HG03135 (cell line): ENCODE measurements at regions not wholly inside any gene's neighbourhood (a gene's known extent, or its start where the extent isn't known, plus 50 kb on each side); places are given as distances from the start of the nearest gene placed in this dataset.

Experiments
- ATAC-seq: cut with Tn5 transposase; IDR thresholded peaks from one replicate; pipeline ENCODE4 v1.9.1; 2021; ENCODE audit warnings: mild to moderate bottlenecking, moderate library complexity; ENCODE audit not compliant: unreplicated experiment

DNA sequence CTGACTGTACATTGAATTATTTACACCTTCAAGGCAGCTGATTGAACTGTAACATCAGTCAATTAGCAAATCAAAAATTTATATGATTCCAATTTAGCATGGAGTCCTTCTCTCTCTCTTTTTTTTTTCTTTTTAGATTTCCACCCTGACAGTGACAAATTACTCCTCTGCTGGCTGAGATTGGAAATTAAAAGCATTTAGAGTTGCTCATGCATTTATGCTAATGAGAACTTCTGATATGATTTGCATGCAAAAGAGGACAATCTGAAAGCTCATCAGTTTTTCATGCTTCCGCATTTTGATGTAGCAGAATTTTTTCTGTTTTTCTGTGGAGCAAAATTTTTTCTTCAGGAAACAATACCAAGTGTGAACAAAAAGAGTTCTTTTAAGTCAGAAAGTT is 130.5 kb upstream of the NOX3 start:
- no peak for ATAC-seq

DNA sequence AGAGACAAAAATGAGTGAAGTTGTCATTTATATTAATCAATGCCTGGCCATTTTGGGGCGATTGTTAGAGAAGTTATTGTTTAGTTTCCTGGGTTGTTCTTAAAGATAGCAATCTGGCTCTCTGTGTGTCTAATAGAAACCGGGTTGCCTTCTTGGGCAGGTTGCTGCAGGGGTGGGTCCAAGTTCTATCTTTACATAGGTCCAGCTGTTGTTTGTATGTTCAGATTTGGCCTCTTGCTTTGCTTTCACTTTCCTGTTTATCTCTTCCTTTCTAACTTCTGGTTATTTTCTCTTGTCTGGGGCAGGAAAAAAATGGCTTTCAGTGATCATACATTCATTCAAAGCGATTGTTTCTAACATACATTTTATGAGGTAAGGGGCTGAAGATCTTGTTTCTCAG is 128.4 kb upstream of the NOX3 start:
- ATAC-seq = no peak

DNA sequence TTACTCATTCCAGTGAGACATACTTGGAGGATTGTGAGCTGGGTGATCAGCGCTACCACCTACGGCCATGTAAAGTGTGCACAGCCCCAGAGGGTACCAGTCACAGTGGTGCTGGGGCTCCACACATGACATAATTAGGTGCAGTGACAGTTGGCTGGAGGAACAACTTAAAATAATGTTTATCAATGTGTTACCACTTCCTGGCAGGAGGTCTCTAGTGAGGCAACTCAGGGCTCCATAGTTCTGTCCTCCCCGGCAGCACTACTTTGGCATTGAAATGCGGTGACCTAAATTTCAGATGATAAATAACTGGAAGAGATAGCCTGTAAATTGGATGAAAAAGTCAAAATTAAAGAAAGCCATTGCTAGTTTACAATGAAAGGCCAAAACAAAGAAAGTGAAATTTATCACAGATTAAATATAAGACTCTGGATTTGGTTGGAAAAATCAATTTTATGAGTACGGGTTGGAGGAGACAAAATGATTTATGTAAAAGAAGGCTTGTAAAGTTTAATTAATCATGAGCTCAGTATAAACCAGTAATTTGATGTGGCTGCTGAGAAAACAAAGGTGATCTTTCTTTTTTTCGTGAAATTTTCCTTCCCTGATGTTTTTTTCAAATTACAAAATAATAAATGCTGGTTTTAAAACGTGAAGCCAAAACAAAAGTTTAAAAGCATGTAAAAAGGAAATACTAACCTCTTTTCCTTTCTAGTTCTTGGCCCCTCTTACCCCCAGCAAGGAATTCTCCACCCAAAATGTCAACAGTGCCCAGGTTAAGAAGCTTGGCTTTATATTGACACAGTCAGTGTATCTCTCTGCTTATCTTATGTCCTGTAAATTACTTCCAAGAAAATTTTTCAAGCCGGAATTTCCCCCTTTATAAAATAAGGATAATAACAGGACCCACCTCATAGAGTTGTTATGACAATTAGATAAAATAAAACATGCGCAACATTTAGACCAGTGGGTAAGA is 126.7 kb upstream of the NOX3 start:
- ATAC-seq = no peak

DNA sequence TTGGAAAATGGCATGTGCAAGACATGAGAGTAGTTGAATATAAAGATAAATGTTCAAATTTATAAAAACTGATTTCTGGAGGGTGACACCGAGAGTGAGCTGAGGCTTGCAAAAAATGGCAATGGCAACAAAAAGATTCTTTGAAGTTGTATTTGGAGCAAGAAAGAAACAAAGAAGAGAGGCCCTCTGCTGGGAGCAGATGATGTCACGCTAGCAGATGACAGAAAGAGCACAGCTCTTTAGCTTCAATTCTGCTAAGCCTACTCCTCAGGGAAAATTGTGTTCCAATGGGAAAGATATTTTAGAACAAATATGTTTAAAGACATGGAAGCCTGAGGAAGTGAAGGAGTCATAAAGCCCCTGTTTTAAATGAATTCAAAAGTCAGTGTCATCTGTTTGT is 125.3 kb upstream of the NOX3 start:
- ATAC-seq = no peak

DNA sequence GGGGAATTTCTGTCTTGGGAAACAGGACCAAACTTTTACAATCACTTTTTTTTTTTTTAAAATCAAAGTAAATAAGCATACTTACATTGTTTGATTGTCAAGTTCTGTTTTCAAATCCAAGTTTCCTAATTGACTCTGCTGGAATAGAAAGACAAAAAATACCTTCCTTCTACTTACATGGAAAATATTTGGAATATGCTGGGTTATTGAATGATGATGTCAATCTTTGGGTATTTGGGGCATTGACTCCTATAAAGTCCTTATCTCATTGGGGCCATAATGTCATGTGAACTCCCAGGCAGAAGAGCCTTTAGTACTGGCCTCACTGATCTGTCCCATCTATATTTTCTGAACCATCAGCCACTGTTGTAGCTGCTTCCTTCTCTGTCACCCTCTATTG is 122.6 kb upstream of the NOX3 start:
- ATAC-seq = no peak

DNA sequence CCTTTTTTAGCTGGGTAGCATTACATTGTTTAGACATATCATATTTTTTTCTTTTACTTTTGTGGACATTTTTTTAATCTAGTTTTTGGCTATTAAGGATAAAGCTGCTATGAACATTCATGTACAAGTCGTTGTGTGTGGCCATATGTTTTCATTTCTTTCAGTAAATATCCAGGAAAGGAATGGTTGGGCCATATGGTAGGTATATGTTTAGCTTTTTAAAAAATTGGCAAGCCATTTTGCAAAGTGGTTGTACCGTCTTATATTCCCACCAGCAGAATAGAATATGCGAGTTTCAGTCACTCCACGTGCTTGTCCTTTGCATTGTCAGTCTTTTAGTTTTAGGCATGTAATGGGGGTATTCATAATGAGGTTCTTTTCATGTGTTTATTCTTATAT is 106.3 kb upstream of the NOX3 start:
- no peak for ATAC-seq

DNA sequence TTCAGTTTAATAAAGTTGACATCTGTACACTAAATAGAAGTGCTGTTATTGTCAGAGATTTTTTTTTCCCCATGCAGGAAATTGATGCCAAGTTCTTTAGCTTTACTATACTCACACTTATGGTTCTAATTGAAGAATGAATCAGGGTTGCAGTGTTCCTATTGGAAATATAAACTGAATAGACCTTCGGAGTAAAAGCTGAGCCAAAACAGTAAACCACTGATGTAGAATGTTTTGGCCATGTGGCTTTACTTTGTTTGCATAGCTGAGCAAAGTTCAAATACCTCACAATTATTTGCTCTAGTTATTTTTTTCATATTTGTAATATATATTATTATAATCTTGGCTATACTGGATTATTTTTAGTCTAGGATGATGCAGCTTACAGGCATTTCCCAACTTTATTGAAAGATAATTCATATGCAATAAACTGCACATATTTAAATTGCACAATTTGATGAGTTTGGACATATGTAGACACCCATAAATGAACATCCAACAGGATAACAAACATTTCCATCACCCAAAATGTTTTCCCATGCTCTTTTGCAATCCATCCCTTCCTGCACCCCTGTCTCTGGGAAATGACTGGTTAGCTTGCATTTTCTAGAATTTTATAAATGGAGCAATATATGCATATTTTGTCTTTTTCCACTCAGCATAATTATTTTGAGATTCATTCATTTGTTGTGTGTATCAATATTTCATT is 105.8 kb upstream of the NOX3 start:
- no peak for ATAC-seq

DNA sequence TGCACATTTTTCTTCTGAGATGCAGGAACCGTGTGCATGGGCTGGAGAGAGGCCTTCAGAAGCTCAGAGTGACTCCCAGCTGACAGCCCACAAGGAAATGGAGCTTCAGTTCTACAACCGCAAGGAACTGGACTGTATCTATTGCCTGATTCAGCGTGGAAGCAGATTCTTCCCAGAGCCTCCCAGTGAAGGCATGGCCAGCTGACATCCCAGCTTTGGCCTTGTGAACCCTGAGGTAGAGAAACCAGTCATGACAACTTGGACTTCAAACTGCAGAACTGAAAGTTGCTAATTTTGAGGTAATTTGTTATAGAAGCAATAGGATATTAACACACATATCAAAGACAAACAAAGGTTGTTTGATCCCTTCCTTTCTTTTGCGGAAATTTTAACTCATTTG is 94.3 kb upstream of the NOX3 start:
- no peak for ATAC-seq

DNA sequence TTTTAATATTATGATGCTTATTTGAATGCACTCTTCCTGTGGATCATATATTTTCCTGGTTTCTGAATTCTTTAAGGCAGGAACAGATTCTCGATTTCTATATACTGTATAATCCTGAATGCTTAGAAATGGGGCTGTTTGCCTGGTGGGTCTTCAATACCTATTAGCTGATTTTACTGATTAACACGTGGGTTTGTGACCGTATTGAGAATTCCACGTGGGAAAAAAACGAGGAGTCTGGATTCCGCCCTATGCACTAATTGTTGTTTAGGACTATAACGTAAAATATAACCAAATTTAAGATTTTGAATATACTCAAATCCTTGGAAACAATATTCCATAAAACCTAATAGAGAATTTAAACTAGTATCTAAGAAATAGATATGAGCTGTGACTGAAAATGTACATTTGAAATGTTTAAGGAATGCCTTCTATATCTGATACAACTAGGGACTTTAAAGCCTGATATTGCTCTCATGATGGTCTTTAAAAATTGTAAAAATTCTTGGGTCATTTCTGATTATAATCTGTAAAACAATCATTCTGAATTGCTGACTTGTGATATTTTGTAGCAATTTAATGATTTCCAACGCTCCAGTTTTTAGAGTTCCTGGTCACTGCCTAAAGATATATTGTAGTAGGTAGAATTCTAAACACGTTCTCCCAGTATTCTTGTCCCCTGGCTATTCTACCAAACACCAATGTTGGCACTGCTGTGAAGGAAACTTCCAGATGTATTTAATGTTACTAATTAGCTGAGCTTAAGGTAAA is 93.6 kb upstream of the NOX3 start:
- no peak for ATAC-seq

DNA sequence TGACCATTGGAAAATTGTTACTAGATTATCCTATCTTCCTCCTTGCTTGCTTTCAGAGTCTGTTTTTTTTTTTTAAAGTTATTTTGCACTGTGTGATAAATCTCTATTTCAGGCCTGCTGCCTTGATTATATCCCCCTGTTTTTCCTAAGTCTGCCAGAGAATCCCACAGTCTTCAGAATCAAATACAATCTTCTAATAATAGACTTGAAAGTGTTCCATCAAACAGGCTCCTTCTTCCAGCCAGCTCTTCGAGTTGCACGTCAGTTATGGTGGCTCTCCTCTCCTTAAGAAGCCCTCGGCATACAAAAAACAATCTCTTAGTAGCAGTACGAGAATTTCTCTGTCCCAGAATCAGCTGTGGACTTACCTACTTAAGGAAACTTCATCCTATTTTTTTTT is 92.9 kb upstream of the NOX3 start:
- ATAC-seq = no peak

DNA sequence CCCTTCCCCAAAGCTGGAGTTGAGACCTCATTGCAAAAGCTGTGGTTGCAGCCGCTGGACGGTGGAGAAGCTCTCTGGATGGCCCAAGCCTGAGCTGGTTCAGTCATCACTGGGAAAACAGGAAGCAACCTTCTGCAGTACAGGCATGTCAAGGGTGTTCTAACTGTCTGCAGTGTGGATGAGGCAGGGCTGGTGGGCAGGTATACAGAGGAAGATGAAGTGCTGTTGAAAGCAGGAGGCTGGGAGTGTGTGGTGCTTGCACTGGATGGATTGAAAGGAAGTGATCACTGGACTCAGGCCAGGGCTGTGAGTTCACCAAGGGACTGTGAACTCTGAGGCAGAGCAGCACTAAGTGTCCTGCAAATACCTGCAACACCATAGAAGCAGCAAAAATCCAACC is 89.0 kb upstream of the NOX3 start:
- no peak for ATAC-seq

DNA sequence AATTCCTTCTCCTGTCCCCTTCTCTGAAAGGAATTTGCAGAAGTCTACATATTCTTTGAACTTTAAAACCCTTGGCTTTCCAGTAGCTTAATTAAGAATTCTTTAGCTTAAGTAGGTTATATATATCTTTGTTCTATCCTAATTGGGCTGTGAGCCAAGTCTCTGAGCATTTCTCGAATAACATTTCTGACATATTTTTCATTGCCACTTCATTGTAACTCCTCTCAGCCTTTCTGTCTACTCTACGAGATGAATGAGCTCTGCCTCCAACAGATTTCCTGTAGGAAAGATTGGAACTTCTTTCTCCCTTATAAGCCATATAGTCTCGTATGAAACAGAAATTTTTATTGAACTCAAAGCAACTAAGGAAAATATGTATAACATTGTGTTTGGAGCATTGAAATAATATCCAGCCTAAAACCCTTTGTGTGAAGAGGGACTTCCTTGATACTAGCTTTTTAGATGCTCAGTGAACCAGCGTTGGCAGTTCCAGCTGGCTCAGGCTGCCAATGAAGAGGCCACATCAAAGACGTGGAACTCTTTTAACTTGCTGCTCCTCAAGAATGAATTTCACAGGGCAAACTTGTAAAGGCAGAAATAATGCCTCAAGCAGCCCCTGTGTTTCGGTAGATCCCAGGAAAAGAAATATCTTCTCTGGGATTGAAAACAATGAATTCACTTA is 87.7 kb upstream of the NOX3 start:
- ATAC-seq = no peak

DNA sequence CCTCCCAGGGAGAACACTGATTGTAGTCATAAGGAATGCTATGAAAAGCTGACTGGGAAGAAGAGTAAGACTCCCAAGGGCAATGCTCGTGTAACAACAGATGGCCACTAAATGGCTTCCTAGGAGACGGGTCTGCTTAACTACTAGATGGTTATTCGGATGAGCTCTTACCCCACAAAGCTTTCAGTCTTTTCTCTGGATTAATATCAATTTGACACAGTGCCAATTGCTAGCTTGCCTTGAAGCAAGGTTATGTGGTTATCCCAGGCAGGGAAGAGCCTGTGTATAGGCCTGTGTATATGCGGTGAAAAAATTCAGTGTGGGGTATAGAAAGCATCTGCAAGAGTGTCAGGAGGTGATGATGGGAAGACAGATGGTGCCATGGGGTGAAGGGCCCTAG is 86.4 kb upstream of the NOX3 start:
- no peak for ATAC-seq

DNA sequence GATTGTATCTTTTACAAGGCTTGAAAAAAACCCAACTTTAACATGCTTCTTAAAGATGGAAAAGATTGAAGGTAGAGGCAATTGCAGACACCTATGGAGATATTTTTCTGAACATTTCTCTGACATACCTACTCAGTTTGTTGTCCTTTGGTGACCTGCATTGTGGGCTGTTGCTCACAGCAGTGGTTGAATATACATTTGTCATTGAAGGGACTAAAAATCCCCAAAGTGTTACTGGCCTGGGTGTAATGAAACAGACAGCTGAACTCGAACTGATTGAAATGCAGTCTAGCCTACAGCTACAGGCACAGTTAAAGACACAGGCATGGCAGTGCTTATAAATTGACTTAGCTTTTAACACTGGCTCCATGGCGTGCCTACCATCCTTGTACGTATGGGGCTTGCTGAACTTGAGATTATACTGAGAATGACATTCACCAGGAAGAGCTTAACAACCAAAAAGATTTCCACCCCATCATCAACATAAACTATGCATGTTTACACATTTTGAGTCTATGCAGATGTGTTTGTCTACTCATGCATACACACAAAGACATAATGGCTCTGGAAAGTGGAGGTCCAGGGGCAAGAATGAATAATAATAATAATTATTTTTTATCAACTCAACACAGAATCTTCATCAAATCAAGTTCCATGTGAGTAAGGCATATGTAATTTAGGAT is 83.2 kb upstream of the NOX3 start:
- no peak for ATAC-seq

DNA sequence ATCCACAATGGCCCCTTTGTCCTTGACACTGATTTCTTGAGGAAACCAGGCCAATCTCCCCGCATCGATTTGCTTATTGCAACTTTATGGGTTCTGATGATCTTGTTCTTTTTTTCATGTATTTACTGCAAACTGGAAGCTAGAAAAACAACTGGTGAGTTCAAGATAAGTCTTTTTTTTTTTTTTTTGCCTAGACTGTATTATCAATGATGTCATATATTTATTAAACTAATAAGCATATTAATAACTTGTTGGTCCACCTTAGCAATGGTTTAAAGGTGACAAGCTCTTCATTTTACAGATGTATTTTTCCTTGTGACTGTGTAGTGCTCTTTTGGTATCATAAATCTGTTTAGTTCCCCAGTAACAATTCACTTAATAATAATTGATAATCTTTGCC is 79.0 kb upstream of the NOX3 start:
- no peak for ATAC-seq

DNA sequence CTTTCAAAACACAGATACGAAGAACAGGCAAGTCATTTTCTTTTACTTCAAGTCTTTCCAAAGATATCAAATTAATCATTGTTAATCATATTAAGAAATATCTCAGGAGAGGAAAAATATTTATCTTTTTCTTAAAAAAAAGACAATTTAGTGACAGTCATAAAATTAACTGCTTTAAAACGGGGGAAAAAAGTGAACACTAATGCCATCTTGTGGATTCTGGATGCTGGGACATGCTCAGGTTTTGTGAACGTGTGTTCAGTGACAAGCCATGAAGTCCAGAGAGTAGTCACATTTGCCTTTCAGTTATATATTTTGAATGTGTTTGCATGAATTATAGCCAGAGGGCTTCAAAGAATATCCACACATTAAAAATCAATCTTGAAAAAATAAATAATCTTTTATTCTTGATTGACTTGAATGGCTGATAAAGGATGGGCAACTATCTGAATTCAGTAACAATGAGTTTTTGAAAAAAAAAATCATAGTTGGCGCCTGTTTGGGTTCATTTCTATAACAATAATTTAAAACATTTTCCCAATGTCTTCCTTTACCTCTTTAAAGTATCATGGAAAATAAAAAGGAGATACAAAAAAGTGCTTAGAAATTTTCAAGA is 74.7 kb upstream of the NOX3 start:
- peak; percentile 82 for ATAC-seq

DNA sequence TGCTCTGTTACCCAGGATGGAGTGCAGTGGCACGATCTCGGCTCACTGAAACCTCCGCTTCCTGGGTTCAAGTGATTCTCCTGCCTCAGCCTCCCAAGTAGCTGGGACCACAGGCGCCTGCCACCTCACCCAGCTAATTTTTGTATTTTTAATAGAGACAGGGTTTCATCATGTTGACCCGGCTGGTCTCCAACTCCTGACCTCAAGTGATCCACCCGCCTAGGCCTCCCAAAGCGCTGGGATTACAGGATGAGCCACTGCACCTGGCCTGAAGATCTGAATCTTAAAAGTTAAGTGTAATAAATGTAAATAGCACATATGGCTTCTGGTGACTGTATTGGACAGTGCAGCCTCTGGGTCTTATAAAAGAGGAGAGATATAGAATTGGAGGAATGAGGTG is 74.2 kb upstream of the NOX3 start:
- ATAC-seq = peak; percentile 17

DNA sequence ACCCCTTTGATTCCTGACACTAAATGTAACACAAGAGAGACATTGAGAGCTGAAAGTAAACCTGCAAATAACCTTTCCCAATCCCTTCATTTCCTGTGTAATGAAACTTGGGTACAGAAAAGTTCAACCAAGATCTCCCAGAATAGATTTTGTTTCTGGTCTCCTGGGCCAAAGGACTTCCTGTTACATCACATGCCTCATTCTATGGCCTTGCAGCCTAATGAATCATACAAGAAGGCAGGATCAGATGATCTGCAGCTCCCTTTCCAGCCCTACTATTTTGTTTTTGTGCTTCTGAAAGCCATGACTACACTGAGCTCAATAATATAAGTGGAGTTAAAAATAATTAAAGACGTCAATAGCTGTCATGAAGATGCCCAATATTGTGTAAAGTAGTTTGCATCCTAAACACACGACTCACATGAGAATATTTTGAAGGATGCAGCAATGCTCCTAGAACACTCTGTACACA is 73.4 kb upstream of the NOX3 start:
- no peak for ATAC-seq

DNA sequence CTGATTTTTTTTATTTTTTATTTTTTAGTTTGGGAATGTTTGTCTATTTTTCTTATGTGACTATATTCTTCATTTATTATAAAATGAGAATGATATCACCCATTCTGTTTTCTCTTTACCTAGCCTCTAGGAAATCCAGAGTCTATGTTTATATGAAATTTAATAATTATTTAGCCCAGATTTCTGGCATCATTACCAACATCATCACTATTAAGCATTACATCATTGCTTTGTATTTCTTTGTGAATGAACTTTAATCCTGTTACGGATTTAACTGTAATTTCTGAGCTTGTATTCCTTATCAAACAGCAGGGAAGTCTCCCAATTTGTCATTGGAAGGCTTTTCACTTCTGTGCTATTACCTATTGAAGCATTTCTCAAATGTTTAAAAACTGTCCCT is 72.7 kb upstream of the NOX3 start:
- no peak for ATAC-seq

DNA sequence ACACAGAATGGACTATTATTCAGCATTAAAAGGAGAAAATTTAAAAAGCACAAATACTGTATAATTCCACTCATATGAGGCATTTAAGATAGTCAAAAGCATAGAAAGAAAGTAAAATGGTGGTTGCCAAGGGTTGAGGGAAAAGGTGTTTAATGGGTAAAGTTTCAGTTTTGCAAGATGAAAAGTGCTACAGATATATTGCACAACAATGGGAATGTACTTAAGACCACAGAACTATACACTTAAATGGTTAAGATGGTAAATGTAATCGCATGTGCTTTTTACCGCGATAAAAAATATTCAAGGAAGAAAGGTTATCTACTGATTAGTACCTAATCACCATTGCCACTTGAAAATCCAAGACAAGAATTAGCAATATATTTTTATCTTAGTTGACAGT is 71.8 kb upstream of the NOX3 start:
- no peak for ATAC-seq
